Peyer's patch (tissue), 4 donors: ENCODE measurements at regions not wholly inside any gene's neighbourhood (a gene's known extent, or its start where the extent isn't known, plus 50 kb on each side); places are given as distances from the start of the nearest gene placed in this dataset.

Experiments used
- DNase-seq, 3 donors: peaks; one replicate each; pipeline ENCODE4 v3.0.0-alpha.2; 2017 to 2019
- H3K27ac ChIP-seq, 4 donors: fragments of 200-600 bp; sonication (generic); one replicate each; pipeline ENCODE4 v1.5.1; 2016 to 2019
- H3K27me3 ChIP-seq, 2 donors: fragments of 200-600 bp; sonication (generic); one replicate each; pipeline ENCODE4 v1.5.1; 2019
- H3K36me3 ChIP-seq, 3 donors: fragments of 200-600 bp; sonication (generic); one replicate each; pipeline ENCODE4 v1.5.1; 2016 to 2019
- H3K4me1 ChIP-seq, 4 donors: fragments of 200-600 bp; sonication (generic); one replicate each; pipeline ENCODE4 v1.5.1; 2016 to 2019
- H3K4me3 ChIP-seq, 4 donors: fragments of 200-600 bp; sonication (generic); 1 replicate in 3 of 4; 2 replicates in 1 of 4; pipeline ENCODE4 v1.5.1; 2016 to 2019; ENCODE audit warnings: mild to moderate bottlenecking in 1 of 4
- H3K9me3 ChIP-seq, 4 donors: fragments of 200-600 bp; sonication (generic); one replicate each; pipeline ENCODE4 v1.5.1; 2016 to 2019; ENCODE audit warnings: mild to moderate bottlenecking in 1 of 4
- POLR2A ChIP-seq, 2 donors: fragments of 450-650 bp; IDR thresholded peaks; one replicate each; pipeline ENCODE4 v1.5.1; 2017; ENCODE audit warnings: antibody characterized with exemption in 2 of 2, mild to moderate bottlenecking in 2 of 2, moderate library complexity in 2 of 2
- TF ChIP-seq, protein P1 (sequence below), 6 experiments: fragments of 450-650 bp in 4 of 6; fragments of 200-600 bp in 2 of 6; sonication (generic) in 1 of 6; IDR thresholded peaks; one replicate each; pipeline ENCODE4 v1.5.1; 2017 to 2019; ENCODE audit warnings: antibody characterized with exemption in 6 of 6, mild to moderate bottlenecking in 3 of 6, moderate library complexity in 1 of 6

DNA sequence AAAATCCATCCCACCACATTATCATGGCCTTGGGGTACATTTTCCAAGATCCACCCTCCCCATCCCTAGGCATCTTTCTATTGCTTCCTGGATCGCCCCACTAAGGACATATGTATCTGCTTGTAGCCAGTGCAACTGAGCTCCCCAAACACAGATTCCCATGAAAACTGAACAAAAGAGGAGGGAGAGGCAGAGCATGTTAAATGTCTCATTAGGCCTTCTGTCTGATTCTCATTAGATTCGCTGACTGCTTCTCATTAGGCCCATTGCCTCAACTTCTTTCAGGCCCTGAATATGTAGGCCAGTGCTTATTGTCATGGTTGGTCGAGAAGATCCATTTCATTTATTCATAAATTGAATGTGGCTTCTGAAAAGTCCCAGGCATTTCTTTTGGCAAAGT, 698.9 kb downstream of the INHBA start:
- TF ChIP-seq, protein P1, sequence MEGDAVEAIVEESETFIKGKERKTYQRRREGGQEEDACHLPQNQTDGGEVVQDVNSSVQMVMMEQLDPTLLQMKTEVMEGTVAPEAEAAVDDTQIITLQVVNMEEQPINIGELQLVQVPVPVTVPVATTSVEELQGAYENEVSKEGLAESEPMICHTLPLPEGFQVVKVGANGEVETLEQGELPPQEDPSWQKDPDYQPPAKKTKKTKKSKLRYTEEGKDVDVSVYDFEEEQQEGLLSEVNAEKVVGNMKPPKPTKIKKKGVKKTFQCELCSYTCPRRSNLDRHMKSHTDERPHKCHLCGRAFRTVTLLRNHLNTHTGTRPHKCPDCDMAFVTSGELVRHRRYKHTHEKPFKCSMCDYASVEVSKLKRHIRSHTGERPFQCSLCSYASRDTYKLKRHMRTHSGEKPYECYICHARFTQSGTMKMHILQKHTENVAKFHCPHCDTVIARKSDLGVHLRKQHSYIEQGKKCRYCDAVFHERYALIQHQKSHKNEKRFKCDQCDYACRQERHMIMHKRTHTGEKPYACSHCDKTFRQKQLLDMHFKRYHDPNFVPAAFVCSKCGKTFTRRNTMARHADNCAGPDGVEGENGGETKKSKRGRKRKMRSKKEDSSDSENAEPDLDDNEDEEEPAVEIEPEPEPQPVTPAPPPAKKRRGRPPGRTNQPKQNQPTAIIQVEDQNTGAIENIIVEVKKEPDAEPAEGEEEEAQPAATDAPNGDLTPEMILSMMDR (IDR thresholded peaks at IDR 0.05) = no peak
- no peak for TF ChIP-seq POLR2A (IDR thresholded peaks at IDR 0.05)
- DNase-seq = no peak
- no peaks in the 10 kb centered on the region for H3K9me3 ChIP-seq
- no peak overlapping the region for H3K4me3 ChIP-seq
- no peaks in the 10 kb centered on the region for H3K36me3 ChIP-seq
- no peaks in the 10 kb centered on the region for H3K4me1 ChIP-seq
- no peak overlapping the region for H3K27ac ChIP-seq
- H3K27me3 ChIP-seq = no peaks in the 10 kb centered on the region

DNA sequence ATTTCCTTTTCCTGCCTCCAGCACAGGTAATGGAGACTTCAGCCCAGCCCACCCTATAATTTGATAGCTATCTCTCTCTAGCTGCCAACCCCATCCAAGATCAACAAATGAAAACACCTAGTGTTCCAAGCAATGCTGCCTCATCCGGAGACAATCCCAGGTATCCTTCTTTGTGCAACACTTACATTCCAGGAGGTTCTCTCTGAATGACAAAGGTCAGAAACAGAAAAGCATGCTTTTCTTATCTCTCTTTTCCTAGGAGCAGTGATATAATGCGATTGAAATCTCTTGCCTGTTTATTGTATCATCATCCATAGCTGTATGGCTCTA, 699.3 kb downstream of the INHBA start:
- no peaks in the 10 kb centered on the region for H3K36me3 ChIP-seq

DNA sequence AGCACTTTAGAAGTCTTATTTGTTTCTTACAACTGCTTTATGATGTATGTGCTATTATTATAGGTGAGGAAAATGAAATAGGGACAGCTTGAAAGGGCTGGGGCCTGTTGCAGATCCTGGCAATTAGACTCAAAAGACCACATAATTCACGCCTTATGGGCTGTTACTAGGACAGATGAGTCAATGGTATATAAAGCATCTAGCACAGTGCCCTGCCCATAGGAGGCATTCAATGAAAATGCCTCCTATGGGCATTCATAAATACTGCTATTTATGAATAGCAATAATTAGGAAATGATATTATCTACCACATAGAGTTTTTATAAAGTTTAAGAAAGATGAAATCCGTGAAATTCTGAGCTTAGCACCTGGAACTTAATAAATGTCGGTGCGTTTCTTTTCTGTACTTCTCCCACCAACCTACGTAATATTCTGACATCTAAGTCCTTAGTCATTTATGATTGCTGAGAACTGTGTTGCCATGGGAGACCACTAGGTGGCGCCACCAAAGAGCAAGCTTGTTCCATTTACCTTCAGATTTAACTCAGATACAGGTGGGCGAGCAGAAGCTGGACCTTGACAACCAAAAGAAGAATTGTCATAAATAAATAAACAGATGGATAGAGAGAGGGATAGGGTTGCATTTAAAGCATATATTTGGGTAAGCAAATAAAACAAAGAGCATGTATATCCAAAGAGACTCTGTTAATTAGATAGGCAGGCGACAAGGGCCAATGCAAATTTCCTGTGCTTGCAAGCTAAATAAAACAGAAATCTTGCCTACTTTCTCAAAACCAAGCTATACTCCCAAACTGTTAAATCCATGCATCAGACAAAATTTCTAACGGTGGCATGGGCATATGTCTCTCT, 699.9 kb downstream of the INHBA start:
- peak in 1 of 3 donors; percentile 75 for DNase-seq
- Histone ChIP-seq H3K27me3 (no peaks in the 10 kb centered on the region), H3K4me1 (no peaks in the 10 kb centered on the region), H3K4me3 (no peak overlapping the region), H3K27ac (no peak overlapping the region), H3K9me3 (no peaks in the 10 kb centered on the region), H3K36me3 (no peaks in the 10 kb centered on the region)
- no peak for TF ChIP-seq POLR2A (IDR thresholded peaks at IDR 0.05)
- TF ChIP-seq, protein P1 (IDR thresholded peaks at IDR 0.05) = peak; percentile 8 to 67 (median 47)

More for the DNA sequence above, 699.3 kb downstream of the INHBA start:
- H3K4me3 ChIP-seq = no peak overlapping the region
- H3K9me3 ChIP-seq = no peaks in the 10 kb centered on the region
- H3K4me1 ChIP-seq = no peaks in the 10 kb centered on the region
- TF ChIP-seq, protein P1 (IDR thresholded peaks at IDR 0.05) = no peak
- TF ChIP-seq POLR2A (IDR thresholded peaks at IDR 0.05) = no peak
- no peak overlapping the region for H3K27ac ChIP-seq
- DNase-seq = no peak
- no peaks in the 10 kb centered on the region for H3K27me3 ChIP-seq

DNA sequence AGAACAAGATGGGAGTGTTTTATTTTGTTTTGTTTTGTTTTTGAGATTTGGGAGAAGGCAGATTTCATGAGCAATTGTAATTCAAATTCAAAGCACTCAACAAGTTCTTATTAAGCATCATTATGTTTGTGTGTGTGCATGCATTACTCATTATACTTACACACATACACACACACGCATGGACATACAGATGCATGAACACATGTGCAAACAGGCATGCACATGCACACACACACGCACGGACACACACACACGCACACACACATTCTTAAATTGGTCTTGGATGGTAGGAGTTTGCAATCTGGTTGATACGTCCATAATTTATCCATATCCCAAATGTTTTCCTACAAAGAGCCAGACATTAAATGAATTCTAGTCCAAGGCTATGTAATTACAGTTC, 702.8 kb downstream of the INHBA start:
- no peak for DNase-seq
- Histone ChIP-seq H3K9me3 (no peaks in the 10 kb centered on the region), H3K27ac (no peak overlapping the region), H3K4me1 (no peaks in the 10 kb centered on the region), H3K27me3 (no peaks in the 10 kb centered on the region), H3K36me3 (no peaks in the 10 kb centered on the region), H3K4me3 (no peak overlapping the region)
- TF ChIP-seq, protein P1 (IDR thresholded peaks at IDR 0.05) = no peak
- TF ChIP-seq POLR2A (IDR thresholded peaks at IDR 0.05) = no peak

DNA sequence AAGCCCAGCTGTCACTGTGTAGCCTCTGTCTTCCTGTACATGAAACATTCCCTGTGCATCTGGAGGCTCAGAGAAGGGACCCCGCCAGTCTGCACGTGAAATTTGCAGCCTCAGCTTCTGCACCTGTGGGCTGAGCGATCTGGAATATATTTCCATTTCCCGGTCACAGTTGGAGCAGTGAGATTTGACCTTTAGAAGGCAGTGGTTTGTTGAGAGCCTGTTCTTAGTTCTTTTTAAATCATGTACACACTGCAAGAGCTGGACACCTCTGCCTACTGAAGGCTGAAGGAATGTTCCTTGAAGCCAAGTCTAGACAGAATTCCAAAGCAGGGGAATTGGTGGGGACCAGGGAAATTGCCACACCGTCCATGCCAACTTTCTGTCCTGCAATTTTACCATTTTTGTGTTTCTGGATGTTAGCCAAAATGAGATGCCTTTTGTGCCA, 706.6 kb downstream of the INHBA start:
- no peak overlapping the region for H3K27ac ChIP-seq
- H3K4me3 ChIP-seq = no peak overlapping the region
- no peaks in the 10 kb centered on the region for H3K4me1 ChIP-seq
- TF ChIP-seq, protein P1 (IDR thresholded peaks at IDR 0.05) = no peak
- TF ChIP-seq POLR2A (IDR thresholded peaks at IDR 0.05) = no peak
- no peaks in the 10 kb centered on the region for H3K27me3 ChIP-seq
- DNase-seq = no peak
- H3K36me3 ChIP-seq = no peaks in the 10 kb centered on the region
- no peaks in the 10 kb centered on the region for H3K9me3 ChIP-seq
